GM21576 (cell line): ENCODE measurements at regions not wholly inside any gene's neighbourhood (a gene's known extent, or its start where the extent isn't known, plus 50 kb on each side); places are given as distances from the start of the nearest gene placed in this dataset.
"Not testable (repeated sequence)": the region's sequence is repeated elsewhere in the genome, so short reads cannot be mapped to it uniquely, and the experiment has no call there.

ENCODE experiments used
- ATAC-seq: cut with Tn5 transposase; IDR thresholded peaks from one replicate; pipeline ENCODE4 v1.9.1; 2021; ENCODE audit warnings: mild to moderate bottlenecking, moderate library complexity; ENCODE audit not compliant: unreplicated experiment

DNA sequence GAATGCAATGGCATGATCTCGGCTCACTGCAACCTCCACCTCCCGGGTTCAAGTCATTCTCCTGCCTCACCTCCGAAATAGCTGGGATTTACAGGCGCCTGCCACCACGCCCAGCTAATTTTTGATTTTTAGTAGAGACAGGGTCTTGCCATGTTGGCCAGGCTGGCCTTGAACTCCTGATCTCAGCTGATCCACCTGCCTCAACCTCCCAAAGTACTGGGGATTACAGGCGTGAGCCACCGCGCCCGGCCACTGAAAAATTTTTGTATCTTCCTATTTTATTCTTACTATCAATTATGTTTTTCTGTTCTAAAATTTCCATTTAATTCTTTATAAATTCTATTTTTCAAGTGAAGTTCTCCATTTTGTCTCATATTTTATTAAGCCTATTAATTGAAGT is 730.4 kb downstream of the EDEM1 start:
- ATAC-seq, result no peak

DNA sequence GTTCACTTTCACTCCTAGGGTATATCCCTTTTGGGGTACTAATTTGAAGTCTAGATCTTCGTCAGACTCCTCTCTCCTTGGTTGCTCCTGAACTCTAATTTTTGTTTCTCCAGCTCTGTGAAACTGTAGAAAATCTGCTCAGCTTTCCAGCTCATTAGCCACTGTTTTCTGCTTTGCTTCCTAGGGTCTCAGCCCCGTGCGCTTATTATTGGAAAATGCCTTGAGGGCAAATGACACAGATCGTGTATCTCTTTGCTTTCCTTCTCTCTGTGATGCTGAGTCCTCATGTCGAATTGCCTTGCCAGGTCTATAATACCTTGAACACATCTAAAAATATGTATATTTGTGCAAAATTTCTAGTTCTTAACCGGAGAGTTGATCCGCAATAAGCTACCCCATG is 731.1 kb downstream of the EDEM1 start:
- no peak for ATAC-seq

DNA sequence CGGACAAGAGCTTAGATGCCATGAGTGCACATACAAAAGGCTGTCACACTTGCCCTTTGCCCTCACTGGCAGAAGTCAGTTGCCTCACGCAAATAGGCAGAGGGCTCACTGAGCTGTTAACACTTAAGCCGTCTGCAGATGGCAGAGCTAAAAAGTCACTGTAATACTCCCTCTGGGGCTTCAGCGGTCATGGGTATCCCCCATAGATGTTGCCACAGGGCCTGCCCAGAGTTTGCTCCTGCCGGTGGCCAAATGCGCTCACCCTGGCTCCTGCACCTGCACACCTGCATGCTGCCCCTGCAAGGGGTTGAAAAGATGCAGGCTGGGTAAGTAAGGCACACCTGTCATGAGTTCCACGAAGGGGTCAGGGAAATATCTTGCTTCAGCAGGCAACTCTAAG is 741.5 kb downstream of the EDEM1 start:
- no peak for ATAC-seq

DNA sequence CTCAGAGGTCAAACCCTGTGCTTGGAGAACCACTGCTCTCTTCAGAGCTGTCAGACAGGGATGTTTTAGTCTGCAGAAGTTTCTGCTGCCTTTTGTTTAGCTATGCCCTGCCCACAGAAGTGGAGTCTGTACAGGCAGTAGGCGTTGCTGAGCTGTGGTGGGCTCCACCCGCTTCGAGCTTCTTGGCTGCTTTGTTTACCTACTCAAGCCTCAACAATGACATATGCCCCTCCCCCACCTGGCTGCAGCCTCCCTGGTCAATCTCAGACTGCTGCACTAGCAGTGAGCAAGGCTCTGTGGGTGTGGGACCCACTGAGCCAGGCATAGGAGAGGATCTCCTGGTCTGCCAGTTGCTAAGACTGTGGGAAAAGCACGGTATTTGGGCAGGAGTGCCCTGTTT is 756.6 kb downstream of the EDEM1 start:
- not testable (repeated sequence) for ATAC-seq

DNA sequence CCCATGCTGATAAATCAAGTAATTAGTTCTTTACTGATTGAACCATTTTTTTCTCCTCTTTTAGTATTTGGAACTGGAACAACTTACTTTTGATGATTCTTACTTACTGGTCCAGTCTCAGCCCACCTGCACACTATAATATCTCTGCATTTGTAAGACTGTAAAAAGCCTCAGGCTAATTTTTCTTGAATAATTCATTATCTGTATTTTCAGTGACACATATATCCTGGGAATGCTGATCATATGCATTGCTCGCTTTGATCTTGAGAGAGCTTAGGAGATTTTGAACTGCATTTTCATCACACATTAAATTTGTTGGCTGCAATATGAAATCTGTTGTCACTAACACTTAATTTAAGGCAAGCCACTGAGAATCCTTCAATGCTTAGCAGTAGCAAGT is 760.6 kb downstream of the EDEM1 start:
- no peak for ATAC-seq

DNA sequence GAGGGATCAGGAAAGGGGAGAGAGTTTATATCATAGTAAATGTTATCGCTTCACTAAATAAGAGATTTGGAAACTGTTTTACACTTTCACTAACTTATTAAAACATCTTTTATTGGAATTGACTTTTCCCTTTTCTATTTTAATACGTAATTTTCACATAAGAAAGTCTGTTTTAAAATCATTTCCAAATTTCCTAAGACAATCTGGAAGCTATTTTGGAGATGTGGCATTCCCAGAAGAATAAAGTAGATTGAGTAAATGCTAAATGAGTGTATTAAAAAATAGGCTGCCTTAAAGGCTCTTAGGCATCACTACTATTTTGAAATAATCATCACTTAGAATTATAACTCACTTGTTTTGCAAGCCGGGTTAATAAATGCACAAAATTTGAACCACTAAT is 763.5 kb downstream of the EDEM1 start:
- ATAC-seq, result no peak

DNA sequence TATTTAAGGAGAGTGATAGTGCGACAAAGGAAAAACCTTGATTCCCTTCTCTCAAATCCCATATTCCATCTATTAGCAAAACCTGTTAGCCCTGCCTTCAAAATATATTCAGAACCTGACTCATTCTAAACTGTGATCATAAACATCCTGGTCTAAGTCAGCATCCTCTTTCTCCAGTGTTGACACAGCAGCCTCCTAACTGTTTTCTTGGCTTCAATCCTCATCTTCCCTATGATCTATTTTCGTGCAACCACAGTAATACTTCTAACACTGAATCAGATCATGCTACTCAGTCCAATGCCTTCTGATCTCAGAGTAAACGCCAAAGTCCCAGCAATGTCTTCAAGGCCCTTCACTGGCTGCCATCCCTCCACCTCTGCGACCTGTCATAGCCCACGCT is 785.1 kb downstream of the EDEM1 start:
- no peak for ATAC-seq

DNA sequence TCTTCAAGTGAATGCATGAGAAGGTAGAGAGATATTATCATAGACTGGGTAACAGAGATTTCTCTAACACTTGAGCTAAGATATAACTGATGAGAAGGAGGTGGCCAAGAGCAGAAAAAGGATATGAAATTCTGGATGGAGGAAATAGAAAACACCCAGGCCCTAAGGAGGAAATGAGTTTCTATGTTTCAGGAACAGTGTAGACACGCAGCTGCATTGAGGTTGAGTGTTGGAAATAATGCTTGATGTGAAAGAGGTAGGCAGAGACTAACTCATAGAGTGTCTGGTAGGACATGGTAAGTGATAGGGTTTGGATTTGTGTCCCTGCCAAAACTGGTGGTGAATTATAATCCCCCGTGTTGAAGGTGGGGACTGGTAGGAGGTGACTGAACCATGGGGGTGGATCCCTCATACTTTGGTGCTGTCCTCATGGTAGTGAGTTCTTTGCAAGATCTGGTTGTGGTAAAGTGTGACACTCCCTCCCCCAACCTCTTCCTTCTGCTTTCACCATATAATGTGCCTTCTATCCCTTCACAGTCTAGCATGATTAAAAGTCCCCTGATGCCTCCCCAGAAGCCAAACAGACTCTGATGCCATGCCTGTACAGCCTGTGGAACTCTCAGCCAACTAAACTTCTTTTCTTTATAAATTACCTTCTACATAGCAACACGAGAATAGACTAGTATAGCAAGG is 787.3 kb downstream of the EDEM1 start:
- ATAC-seq, result no peak

DNA sequence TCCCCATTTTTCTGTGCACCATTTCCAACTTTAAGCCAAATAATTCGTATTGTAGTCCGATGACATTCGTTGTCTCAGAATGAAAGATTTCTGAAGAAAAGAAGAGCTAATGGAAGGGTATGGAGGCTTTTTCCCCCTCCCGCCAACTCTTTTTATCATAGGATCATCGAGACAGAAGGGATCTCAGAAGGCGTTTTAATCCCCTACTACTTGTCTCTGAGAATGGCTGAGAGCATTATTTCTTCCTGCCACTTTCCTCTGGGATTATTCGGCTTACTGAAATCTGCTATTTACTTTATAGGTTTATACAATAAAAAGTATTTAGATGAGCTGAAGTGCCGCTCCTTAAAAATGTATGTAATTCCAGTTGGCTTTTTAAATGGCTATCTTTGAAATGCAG is 789.8 kb downstream of the EDEM1 start:
- no peak for ATAC-seq

DNA sequence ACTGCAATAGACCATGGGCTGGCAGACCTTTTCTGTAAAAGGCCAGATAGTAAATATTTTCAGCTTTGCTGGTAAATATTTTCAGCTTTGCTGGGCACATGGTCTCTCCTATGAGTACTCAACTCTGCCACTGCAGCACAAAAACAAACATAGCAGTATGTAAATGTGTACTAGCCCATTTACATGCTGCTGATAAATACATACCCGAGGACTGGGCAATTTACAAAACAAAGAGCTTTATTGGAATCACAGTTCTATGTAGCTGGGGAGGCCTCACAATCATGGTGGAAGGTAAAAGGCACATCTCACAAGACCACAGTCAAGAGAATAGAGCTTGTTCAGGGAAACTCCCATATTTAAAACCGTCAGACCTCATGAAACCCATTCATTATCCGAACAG is 793.0 kb downstream of the EDEM1 start:
- no peak for ATAC-seq

DNA sequence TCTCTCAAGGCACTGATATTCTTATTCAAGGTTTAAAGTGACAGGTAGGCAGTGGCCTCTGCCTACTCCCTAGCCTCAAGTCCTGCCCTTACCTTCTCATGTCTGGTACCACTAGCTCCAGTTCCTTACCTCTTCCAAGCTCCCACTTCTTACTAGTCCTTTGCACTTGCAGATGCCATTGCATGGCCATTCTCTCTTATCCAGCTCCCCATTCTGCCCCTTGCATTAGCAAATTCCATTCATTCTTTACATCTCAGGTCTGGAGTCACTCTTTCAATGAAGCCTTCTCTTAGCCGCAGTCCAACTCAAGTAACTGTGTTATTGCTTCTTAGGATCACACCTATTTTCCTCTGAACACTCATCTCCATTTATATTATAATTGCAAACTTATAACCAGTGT is 807.1 kb downstream of the EDEM1 start:
- ATAC-seq, result no peak

DNA sequence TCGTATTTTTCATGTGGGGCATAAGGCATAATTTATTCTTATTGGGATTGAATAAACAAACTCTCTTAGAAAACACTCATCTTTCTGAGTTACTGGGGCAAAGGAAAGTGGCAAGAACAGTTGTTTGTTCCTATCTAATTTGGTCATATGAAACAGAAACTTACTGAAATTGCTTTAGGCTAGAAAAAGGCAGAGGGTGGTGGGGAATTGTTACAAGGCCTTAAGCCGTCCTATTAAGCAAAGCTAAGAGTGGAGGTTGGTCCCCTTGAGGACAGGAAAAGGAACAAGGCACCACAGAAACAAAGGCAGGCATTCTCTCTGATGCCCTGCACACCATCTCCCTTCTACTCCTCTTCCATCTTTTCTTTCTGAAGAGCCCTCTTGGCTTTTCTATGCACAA is 830.9 kb downstream of the EDEM1 start:
- ATAC-seq, result no peak

DNA sequence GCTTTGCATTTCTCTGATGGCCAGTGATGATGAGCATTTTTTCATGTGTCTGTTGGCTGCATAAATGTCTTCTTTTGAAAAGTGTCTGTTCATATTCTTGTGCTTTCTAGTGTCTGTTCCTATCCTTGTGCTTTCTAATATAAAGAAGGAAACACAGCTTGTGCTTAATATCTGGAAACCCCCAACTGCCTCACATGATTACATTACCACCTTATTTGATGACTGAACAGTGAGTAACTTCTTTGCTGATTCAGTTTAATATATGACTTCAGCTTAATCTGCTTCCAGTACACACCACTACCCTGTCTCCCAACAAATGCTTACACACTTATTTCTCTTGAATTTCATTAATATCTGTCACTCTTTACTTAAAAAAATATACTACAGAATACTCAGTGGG is 835.1 kb downstream of the EDEM1 start:
- ATAC-seq, result no peak

DNA sequence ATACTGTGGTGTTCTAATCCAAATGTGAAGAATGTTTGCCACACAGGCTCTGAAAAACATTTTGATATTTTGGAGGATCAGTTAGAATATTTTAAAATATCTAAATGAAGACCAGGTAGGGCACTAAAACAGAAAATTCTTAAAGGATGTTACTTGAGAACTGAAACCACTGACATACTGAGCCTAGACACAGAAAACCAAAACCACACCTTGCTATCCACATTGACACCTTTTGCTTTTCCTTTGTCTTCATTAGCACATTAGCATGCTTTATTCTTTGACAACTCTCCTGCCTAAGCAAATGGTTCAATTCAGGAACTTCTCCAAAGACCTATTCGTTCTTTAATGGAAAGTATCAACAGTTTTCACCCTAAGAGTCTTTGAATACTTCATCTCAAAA is 835.9 kb upstream of the GRM7 start:
- no peak for ATAC-seq

DNA sequence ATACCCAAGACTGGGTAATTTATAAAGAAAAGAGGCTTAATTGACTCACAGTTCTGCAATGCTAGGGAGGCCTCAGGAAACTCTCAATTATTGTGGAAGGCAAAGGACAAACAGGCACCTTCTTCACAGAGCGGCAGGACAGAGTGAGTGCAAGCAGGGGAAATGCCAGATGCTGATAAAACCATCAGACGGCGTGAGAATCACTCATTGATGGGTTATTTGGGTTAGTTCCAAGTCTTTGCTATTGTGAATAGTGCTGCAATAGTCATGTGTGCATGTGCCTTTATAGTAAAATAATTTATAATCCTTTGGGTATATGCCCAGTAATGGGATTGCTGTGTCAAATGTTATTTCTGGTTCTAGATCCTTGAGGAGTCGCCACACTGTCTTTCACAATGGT is 830.3 kb upstream of the GRM7 start:
- ATAC-seq, result not testable (repeated sequence)

DNA sequence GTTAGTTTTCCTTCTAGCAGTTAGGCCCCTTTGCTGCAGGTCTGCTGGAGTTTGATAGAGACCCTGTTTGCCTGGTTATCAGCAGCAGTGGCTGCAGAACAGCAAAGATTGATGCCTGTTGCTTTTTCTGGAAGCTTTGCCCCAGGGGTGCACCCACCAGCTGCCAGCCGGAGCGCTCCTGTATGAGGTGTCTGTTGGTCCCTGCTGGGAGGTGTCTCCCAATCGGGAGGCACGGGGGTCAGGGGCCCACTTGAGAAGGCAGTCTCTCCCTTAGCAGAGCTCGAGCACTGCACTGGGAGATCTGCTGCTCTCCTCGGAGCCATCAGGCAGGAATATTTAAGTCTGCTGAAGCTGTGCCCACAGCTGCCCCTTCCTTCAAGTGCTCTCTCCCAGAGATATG is 825.3 kb upstream of the GRM7 start:
- no peak for ATAC-seq

DNA sequence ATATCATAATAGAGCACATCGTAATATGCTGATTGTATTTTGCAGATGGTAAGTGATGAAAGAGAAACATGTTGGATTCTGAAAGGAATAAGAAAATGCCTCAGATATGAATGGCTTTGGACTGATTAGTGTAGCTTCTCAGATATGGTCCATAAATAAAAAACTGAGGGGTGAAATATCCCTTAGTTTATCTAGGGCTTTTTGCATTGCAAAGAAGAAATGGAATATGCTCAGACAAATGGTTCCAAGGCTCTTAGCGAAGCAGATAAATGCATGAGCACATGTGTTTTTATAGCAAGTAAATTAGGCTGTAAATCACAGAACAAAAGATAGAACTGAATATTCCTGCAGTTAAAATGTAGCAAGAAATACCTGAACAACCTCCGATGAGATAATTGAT is 820.9 kb upstream of the GRM7 start:
- no peak for ATAC-seq

DNA sequence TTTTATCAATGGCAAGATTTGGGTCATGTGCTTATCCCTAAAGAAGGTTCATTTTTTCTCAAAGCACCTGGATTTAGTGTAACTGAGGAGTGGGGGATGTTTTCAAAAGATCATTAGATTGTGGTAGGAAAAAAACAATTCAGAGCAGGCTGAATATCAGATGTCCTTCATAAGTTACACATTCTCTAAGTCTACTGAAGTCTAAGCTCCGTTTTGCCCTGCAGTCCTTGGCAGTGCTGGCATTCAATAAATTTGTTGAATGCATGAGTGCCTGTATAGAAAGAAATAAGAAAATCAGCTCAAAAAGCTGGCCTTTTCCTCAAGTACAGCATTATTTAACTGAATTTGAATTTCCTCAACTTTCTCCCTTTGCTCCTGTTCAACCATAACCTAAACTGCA is 819.0 kb upstream of the GRM7 start:
- ATAC-seq, result no peak

DNA sequence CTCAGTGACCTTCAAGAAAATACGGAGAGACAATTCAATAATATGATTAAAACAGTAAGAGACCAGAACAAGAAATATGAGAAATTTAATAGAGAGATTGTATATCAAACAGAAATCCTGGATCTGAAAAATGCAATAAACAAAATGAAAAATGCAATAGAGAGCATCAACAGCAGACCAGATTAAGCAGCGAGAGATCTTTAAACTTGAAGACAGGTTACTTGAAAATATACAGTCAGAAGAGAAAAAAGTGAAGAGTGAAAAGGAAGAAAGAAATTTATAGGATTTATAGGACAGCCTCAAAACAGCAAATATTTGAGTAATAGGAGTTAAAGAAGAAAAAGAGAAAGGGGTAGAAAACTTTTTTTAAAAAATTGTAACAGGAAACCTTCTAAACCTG is 813.9 kb upstream of the GRM7 start:
- no peak for ATAC-seq

DNA sequence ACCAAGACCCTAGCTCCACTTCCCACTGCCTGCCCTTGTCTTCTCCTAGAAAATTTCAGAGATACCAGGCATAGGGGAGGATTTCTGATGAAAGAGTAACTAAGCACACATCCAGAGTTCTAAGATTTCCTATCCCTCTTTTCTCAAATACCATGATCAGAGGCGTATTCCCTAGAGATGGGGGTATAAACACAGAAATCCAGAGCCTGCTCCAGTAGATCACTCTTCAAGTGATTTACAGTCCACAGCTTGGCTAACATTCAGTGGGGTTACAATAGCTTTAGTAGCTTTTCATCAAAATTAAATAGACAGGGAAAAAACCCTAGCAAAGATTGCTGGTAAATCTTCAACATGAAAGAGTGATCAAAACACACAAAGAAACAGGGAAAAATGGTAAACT is 800.7 kb upstream of the GRM7 start:
- ATAC-seq, result no peak

DNA sequence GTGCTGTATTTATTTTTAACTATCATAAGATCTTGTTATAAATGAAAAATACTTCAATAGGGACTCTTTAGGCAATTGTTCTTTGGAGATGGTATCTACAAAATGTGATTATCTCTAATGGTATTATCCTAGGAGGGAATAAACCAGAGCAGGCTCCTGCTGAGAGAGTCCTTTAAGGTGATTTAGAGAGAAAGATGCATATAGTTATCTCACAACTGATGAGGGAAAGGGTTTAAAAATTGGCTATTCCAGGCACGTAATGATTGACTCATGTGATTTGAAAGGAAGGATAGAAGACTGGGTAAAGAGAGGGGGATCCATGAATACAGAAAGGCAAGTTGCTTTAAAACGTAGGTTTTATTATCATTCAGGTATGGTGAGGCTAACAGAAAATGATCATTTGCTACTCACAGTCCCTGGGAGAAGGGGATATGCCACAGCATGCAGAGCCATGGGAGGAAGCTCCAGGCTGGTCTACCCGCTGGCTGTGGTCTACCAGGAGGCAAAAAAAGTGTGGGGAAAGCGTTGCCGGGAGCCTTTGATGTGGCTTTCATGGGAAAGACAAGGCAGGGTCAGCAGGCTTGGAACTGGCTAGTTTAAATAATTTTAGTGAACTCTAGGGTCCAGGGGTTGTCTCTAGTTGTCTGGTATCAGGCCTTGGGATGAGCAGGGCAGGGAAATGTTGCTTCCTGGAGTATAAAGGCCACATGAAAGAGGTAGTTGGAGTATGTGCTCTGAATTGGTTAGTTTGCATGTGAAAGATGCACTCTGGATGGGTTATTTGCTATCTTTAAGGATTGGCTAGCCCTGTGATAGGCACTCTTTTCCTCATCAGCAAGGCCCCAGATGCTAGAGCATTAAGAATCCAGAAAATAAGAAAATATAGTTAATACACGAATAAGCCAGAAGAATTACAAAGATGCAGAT is 798.4 kb upstream of the GRM7 start:
- no peak for ATAC-seq

DNA sequence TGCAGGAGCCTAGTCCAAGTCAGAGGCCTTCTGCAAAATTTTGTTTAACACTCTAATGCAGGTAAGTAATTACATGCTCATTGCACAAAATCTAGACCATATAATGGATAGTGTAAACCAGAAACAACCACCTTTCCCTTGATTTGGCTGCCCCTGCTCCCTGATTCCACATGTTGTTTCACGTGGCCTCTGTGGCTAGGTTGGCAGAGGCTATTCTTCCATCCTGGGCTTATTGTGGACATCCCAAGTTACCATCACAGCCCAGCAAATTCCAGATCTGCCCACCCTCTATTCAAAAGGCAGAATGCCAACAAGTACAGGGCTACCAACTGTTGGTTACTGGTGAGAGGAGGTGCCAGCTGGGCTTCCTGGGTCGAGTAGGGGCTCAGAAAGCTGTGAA is 794.5 kb upstream of the GRM7 start:
- no peak for ATAC-seq
